Activated T-helper 2 cell treated with anti-CD3 and anti-CD28 coated beads, Interferon-gamma antibody, Interleukin-2, Interleukin-4, amounts not matched to agents 10 μg/mL and 5 μg/mL and 100 μg/mL, durations not matched to agents 14 hours and 24 hours and 36 hours (primary cell): ENCODE measurements at regions not wholly inside any gene's neighbourhood (a gene's known extent, or its start where the extent isn't known, plus 50 kb on each side); places are given as distances from the start of the nearest gene placed in this dataset.

Source experiments
- DNase-seq: peaks from one replicate; pipeline ENCODE4 v3.0.0; 2021; ENCODE audit warnings: low spot score
- H3K27ac Mint-ChIP-seq: one replicate; pipeline ENCODE4 v1.8.0; 2021; ENCODE audit warnings: mixed read lengths
- H3K27me3 Mint-ChIP-seq: one replicate; pipeline ENCODE4 v1.8.0; 2021; ENCODE audit warnings: low read depth, mixed read lengths
- H3K36me3 Mint-ChIP-seq: one replicate; pipeline ENCODE4 v1.8.0; 2021; ENCODE audit warnings: low read depth, mixed read lengths
- H3K4me1 Mint-ChIP-seq: one replicate; pipeline ENCODE4 v1.8.0; 2021; ENCODE audit warnings: low read depth, mixed read lengths
- H3K4me3 Mint-ChIP-seq: one replicate; pipeline ENCODE4 v1.8.0; 2021; ENCODE audit warnings: low read depth, mild to moderate bottlenecking, moderate library complexity, mixed read lengths
- H3K9me3 Mint-ChIP-seq: one replicate; pipeline ENCODE4 v1.8.0; 2021; ENCODE audit warnings: mixed read lengths
- intact Hi-C: fragments of 100-400 bp; cut with micrococcal nuclease; formaldehyde crosslinking; loops from one replicate; pipeline ENCODE4 v1.15.1; 2023

GRCh38 chr6:123747515-123747914, 56.1 kb upstream of the NKAIN2 start:
- intact Hi-C loops = no loop called here
- H3K27me3 Mint-ChIP-seq = no peaks in the 10 kb centered on the region
- H3K36me3 Mint-ChIP-seq = no peaks in the 10 kb centered on the region
- H3K27ac Mint-ChIP-seq = no peak overlapping the region
- H3K4me3 Mint-ChIP-seq = no peak overlapping the region
- no peaks in the 10 kb centered on the region for H3K9me3 Mint-ChIP-seq
- no peaks in the 10 kb centered on the region for H3K4me1 Mint-ChIP-seq
- DNase-seq = no peak

- no peak overlapping the region for H3K27ac Mint-ChIP-seq
- intact Hi-C loops = no loop called here
- no peak overlapping the region for H3K4me3 Mint-ChIP-seq
- H3K4me1 Mint-ChIP-seq = no peaks in the 10 kb centered on the region
- DNase-seq = no peak
- no peaks in the 10 kb centered on the region for H3K27me3 Mint-ChIP-seq
- no peaks in the 10 kb centered on the region for H3K36me3 Mint-ChIP-seq
- no peaks in the 10 kb centered on the region for H3K9me3 Mint-ChIP-seq
Measured at GRCh38 chr6:123745895-123746294, 57.8 kb upstream of the NKAIN2 start.

GRCh38 chr6:123744840-123745239, 58.8 kb upstream of the NKAIN2 start:
- Mint-ChIP-seq H3K9me3 (no peaks in the 10 kb centered on the region), H3K27me3 (no peaks in the 10 kb centered on the region), H3K36me3 (no peaks in the 10 kb centered on the region), H3K4me3 (no peak overlapping the region), H3K4me1 (no peaks in the 10 kb centered on the region), H3K27ac (no peak overlapping the region)
- DNase-seq = no peak
- intact Hi-C loops = no loop called here

- Mint-ChIP-seq H3K4me3 (no peak overlapping the region), H3K36me3 (no peaks in the 10 kb centered on the region), H3K9me3 (no peaks in the 10 kb centered on the region), H3K27ac (no peak overlapping the region), H3K4me1 (no peaks in the 10 kb centered on the region), H3K27me3 (no peaks in the 10 kb centered on the region)
- DNase-seq = no peak
- intact Hi-C loops = no loop called here
Measured at GRCh38 chr6:123742626-123743025, 61.0 kb upstream of the NKAIN2 start.

GRCh38 chr6:123733180-123733579, 70.5 kb upstream of the NKAIN2 start:
- DNase-seq = no peak
- Mint-ChIP-seq H3K27ac (no peak overlapping the region), H3K4me3 (no peak overlapping the region), H3K27me3 (no peaks in the 10 kb centered on the region), H3K9me3 (no peaks in the 10 kb centered on the region), H3K36me3 (no peaks in the 10 kb centered on the region), H3K4me1 (no peaks in the 10 kb centered on the region)
- intact Hi-C loops = no loop called here

- H3K27ac Mint-ChIP-seq = no peak overlapping the region
- H3K4me1 Mint-ChIP-seq = no peaks in the 10 kb centered on the region
- no peaks in the 10 kb centered on the region for H3K36me3 Mint-ChIP-seq
- intact Hi-C loops = no loop called here
- no peaks in the 10 kb centered on the region for H3K27me3 Mint-ChIP-seq
- no peak for DNase-seq
- H3K4me3 Mint-ChIP-seq = no peak overlapping the region
- H3K9me3 Mint-ChIP-seq = no peaks in the 10 kb centered on the region
Measured at GRCh38 chr6:123716506-123716905, 79.8 kb upstream of the TRDN start.

- no peak overlapping the region for H3K27ac Mint-ChIP-seq
- DNase-seq = no peak
- intact Hi-C loops = loop anchor here (1.0 kb wide), 1 partner anchor 299 kb away; no protein-coding TSS in a partner anchor
- no peaks in the 10 kb centered on the region for H3K36me3 Mint-ChIP-seq
- no peaks in the 10 kb centered on the region for H3K27me3 Mint-ChIP-seq
- no peak overlapping the region for H3K4me3 Mint-ChIP-seq
- no peaks in the 10 kb centered on the region for H3K4me1 Mint-ChIP-seq
- H3K9me3 Mint-ChIP-seq = no peaks in the 10 kb centered on the region
Measured at GRCh38 chr6:123715006-123715863, 78.5 kb upstream of the TRDN start.

GRCh38 chr6:123712831-123713230, 76.1 kb upstream of the TRDN start:
- Mint-ChIP-seq H3K27ac (no peak overlapping the region), H3K4me3 (no peak overlapping the region), H3K9me3 (no peaks in the 10 kb centered on the region), H3K4me1 (no peaks in the 10 kb centered on the region), H3K36me3 (no peaks in the 10 kb centered on the region), H3K27me3 (no peaks in the 10 kb centered on the region)
- no peak for DNase-seq
- intact Hi-C loops = no loop called here

GRCh38 chr6:123702943-123703342, 66.2 kb upstream of the TRDN start:
- no peaks in the 10 kb centered on the region for H3K4me1 Mint-ChIP-seq
- H3K27me3 Mint-ChIP-seq = no peaks in the 10 kb centered on the region
- H3K4me3 Mint-ChIP-seq = no peak overlapping the region
- no peaks in the 10 kb centered on the region for H3K9me3 Mint-ChIP-seq
- H3K36me3 Mint-ChIP-seq = no peaks in the 10 kb centered on the region
- H3K27ac Mint-ChIP-seq = no peak overlapping the region
- DNase-seq = no peak
- intact Hi-C loops = no loop called here

GRCh38 chr6:123687864-123688263, 51.1 kb upstream of the TRDN start:
- DNase-seq = no peak
- H3K4me3 Mint-ChIP-seq = no peak overlapping the region
- no peaks in the 10 kb centered on the region for H3K9me3 Mint-ChIP-seq
- no peak overlapping the region for H3K27ac Mint-ChIP-seq
- H3K4me1 Mint-ChIP-seq = no peaks in the 10 kb centered on the region
- H3K36me3 Mint-ChIP-seq = no peaks in the 10 kb centered on the region
- no peaks in the 10 kb centered on the region for H3K27me3 Mint-ChIP-seq
- intact Hi-C loops = no loop called here
